ENCODE measurements at regions not wholly inside any gene's neighbourhood (a gene's known extent, or its start where the extent isn't known, plus 50 kb on each side); places are given as distances from the start of the nearest gene placed in this dataset.

GRCh38 chrX:125713633-125714032, 394.0 kb downstream of the TEX13C start:
- Histone ChIP-seq H2AFZ (ENCODE audit: low read length) (no peak overlapping the region), H3K14ac (ENCODE audit: low read length) (no peak overlapping the region), H3K23ac (ENCODE audit: low read depth, low read length, poor library complexity) (no peak overlapping the region), H3K4ac (ENCODE audit: low read length) (no peak overlapping the region), H3K9ac (ENCODE audit: low read depth, low read length, poor library complexity) (no peak overlapping the region), H3K4me3 (ENCODE audit: low read length in 2 of 2) (no peak overlapping the region), H2AK5ac (ENCODE audit: low read depth, low read length) (no peak overlapping the region), H3K4me1 (ENCODE audit: control insufficient read depth in 2 of 2, insufficient read depth in 1 of 2, low read depth in 1 of 2, low read length in 2 of 2) (peaks cover 0 to 3% of the 10 kb centered on the region in 2 donors), H2BK15ac (ENCODE audit: low read length) (no peak overlapping the region), H2BK120ac (ENCODE audit: low read depth, low read length) (no peak overlapping the region), H3K27me3 (ENCODE audit: control insufficient read depth in 3 of 3, insufficient read depth in 3 of 3, low read depth in 1 of 3, low read length in 3 of 3) (no peaks in the 10 kb centered on the region), H3K27ac (replicated peaks; ENCODE audit: low read length) (no peak overlapping the region), H3K36me3 (replicated peaks in 1 of 2; ENCODE audit: control insufficient read depth in 2 of 2, insufficient read depth in 2 of 2, low read length in 2 of 2) (no peaks in the 10 kb centered on the region), H4K8ac (ENCODE audit: low read depth, low read length) (no peak overlapping the region), H3K4me2 (ENCODE audit: insufficient read depth, low read length, poor library complexity, severe bottlenecking) (no peak overlapping the region), H3K18ac (ENCODE audit: low read length) (no peak overlapping the region), H3K79me1 (ENCODE audit: low read depth, low read length) (no peaks in the 10 kb centered on the region), H4K91ac (ENCODE audit: low read depth, low read length, poor library complexity) (no peak overlapping the region), H2BK5ac (ENCODE audit: low read length) (no peak overlapping the region), H2BK12ac (ENCODE audit: low read length) (no peak overlapping the region), H3K9me3 (replicated peaks in 1 of 2; ENCODE audit: control insufficient read depth in 2 of 2, insufficient read depth in 1 of 2, low read depth in 1 of 2, low read length in 2 of 2) (no peaks in the 10 kb centered on the region)
- DNase-seq (ENCODE audit: low spot score), result no peak
- WGBS, 2 donors (ENCODE audit: extremely low coverage in 2 of 2, insufficient read length in 2 of 2, insufficient replicate concordance in 1 of 2), result no CpG with 5 or more reads among the region's 3 CpGs

GRCh38 chrX:125727117-125727516, 407.4 kb downstream of the TEX13C start:
- H3K23ac ChIP-seq (ENCODE audit: low read depth, low read length, poor library complexity), result no peak overlapping the region
- no peaks in the 10 kb centered on the region for H3K27me3 ChIP-seq (ENCODE audit: control insufficient read depth in 3 of 3, insufficient read depth in 3 of 3, low read depth in 1 of 3, low read length in 3 of 3)
- WGBS, 2 donors (ENCODE audit: extremely low coverage in 2 of 2, insufficient read length in 2 of 2, insufficient replicate concordance in 1 of 2), result no CpG with 5 or more reads among the region's 3 CpGs

GRCh38 chrX:125736008-125736729, 416.5 kb downstream of the TEX13C start:
- H3K18ac ChIP-seq (ENCODE audit: low read length), result no peak overlapping the region

More at GRCh38 chrX:125727117-125727516, 407.4 kb downstream of the TEX13C start:
- Histone ChIP-seq H3K4me3 (ENCODE audit: low read length in 2 of 2) (no peak overlapping the region), H3K4me1 (ENCODE audit: control insufficient read depth in 2 of 2, insufficient read depth in 1 of 2, low read depth in 1 of 2, low read length in 2 of 2) (no peaks in the 10 kb centered on the region), H4K91ac (ENCODE audit: low read depth, low read length, poor library complexity) (no peak overlapping the region), H4K8ac (ENCODE audit: low read depth, low read length) (no peak overlapping the region), H2BK5ac (ENCODE audit: low read length) (no peak overlapping the region), H3K18ac (ENCODE audit: low read length) (no peak overlapping the region), H3K36me3 (replicated peaks in 1 of 2; ENCODE audit: control insufficient read depth in 2 of 2, insufficient read depth in 2 of 2, low read length in 2 of 2) (no peaks in the 10 kb centered on the region), H2BK15ac (ENCODE audit: low read length) (no peak overlapping the region), H2AK5ac (ENCODE audit: low read depth, low read length) (no peak overlapping the region), H2BK120ac (ENCODE audit: low read depth, low read length) (no peak overlapping the region), H3K79me1 (ENCODE audit: low read depth, low read length) (no peaks in the 10 kb centered on the region), H3K9ac (ENCODE audit: low read depth, low read length, poor library complexity) (no peak overlapping the region), H3K4me2 (ENCODE audit: insufficient read depth, low read length, poor library complexity, severe bottlenecking) (no peak overlapping the region), H3K14ac (ENCODE audit: low read length) (no peak overlapping the region), H3K4ac (ENCODE audit: low read length) (no peak overlapping the region), H2BK12ac (ENCODE audit: low read length) (no peak overlapping the region), H3K27ac (replicated peaks; ENCODE audit: low read length) (no peak overlapping the region), H2AFZ (ENCODE audit: low read length) (no peak overlapping the region), H3K9me3 (replicated peaks in 1 of 2; ENCODE audit: control insufficient read depth in 2 of 2, insufficient read depth in 1 of 2, low read depth in 1 of 2, low read length in 2 of 2) (no peaks in the 10 kb centered on the region)
- DNase-seq (ENCODE audit: low spot score), result no peak

GRCh38 chrX:125742811-125743210, 423.1 kb downstream of the TEX13C start:
- Histone ChIP-seq H3K4ac (ENCODE audit: low read length) (no peak overlapping the region), H3K27me3 (ENCODE audit: control insufficient read depth in 3 of 3, insufficient read depth in 3 of 3, low read depth in 1 of 3, low read length in 3 of 3) (no peaks in the 10 kb centered on the region), H3K14ac (ENCODE audit: low read length) (no peak overlapping the region), H2BK120ac (ENCODE audit: low read depth, low read length) (no peak overlapping the region), H2AK5ac (ENCODE audit: low read depth, low read length) (no peak overlapping the region), H3K79me1 (ENCODE audit: low read depth, low read length) (no peaks in the 10 kb centered on the region), H2BK15ac (ENCODE audit: low read length) (no peak overlapping the region), H2BK12ac (ENCODE audit: low read length) (no peak overlapping the region), H3K18ac (ENCODE audit: low read length) (no peak overlapping the region), H3K9me3 (replicated peaks in 1 of 2; ENCODE audit: control insufficient read depth in 2 of 2, insufficient read depth in 1 of 2, low read depth in 1 of 2, low read length in 2 of 2) (no peaks in the 10 kb centered on the region), H3K4me1 (ENCODE audit: control insufficient read depth in 2 of 2, insufficient read depth in 1 of 2, low read depth in 1 of 2, low read length in 2 of 2) (no peaks in the 10 kb centered on the region), H3K9ac (ENCODE audit: low read depth, low read length, poor library complexity) (no peak overlapping the region), H3K4me3 (ENCODE audit: low read length in 2 of 2) (no peak overlapping the region), H4K91ac (ENCODE audit: low read depth, low read length, poor library complexity) (no peak overlapping the region), H3K36me3 (replicated peaks in 1 of 2; ENCODE audit: control insufficient read depth in 2 of 2, insufficient read depth in 2 of 2, low read length in 2 of 2) (no peaks in the 10 kb centered on the region), H4K8ac (ENCODE audit: low read depth, low read length) (no peak overlapping the region), H2AFZ (ENCODE audit: low read length) (no peak overlapping the region), H3K23ac (ENCODE audit: low read depth, low read length, poor library complexity) (no peak overlapping the region), H2BK5ac (ENCODE audit: low read length) (no peak overlapping the region), H3K27ac (replicated peaks; ENCODE audit: low read length) (no peak overlapping the region), H3K4me2 (ENCODE audit: insufficient read depth, low read length, poor library complexity, severe bottlenecking) (no peak overlapping the region)
- DNase-seq (ENCODE audit: low spot score), result no peak

More at GRCh38 chrX:125736008-125736729, 416.5 kb downstream of the TEX13C start:
- H2BK15ac ChIP-seq (ENCODE audit: low read length), result no peak overlapping the region
- no peak overlapping the region for H2BK5ac ChIP-seq (ENCODE audit: low read length)
- no peak overlapping the region for H3K14ac ChIP-seq (ENCODE audit: low read length)
- H3K27ac ChIP-seq (replicated peaks; ENCODE audit: low read length), result no peak overlapping the region
- no peak overlapping the region for H3K4me3 ChIP-seq (ENCODE audit: low read length in 2 of 2)
- H4K91ac ChIP-seq (ENCODE audit: low read depth, low read length, poor library complexity), result no peak overlapping the region
- H3K9me3 ChIP-seq (replicated peaks in 1 of 2; ENCODE audit: control insufficient read depth in 2 of 2, insufficient read depth in 1 of 2, low read depth in 1 of 2, low read length in 2 of 2), result no peaks in the 10 kb centered on the region
- H3K27me3 ChIP-seq (ENCODE audit: control insufficient read depth in 3 of 3, insufficient read depth in 3 of 3, low read depth in 1 of 3, low read length in 3 of 3), result no peaks in the 10 kb centered on the region
- no peaks in the 10 kb centered on the region for H3K79me1 ChIP-seq (ENCODE audit: low read depth, low read length)
- no peak overlapping the region for H3K9ac ChIP-seq (ENCODE audit: low read depth, low read length, poor library complexity)
- H3K4me2 ChIP-seq (ENCODE audit: insufficient read depth, low read length, poor library complexity, severe bottlenecking), result no peak overlapping the region
- H2BK12ac ChIP-seq (ENCODE audit: low read length), result no peak overlapping the region
- no peak overlapping the region for H3K23ac ChIP-seq (ENCODE audit: low read depth, low read length, poor library complexity)
- H4K8ac ChIP-seq (ENCODE audit: low read depth, low read length), result no peak overlapping the region
- H3K4me1 ChIP-seq (ENCODE audit: control insufficient read depth in 2 of 2, insufficient read depth in 1 of 2, low read depth in 1 of 2, low read length in 2 of 2), result no peaks in the 10 kb centered on the region
- no peak overlapping the region for H2AK5ac ChIP-seq (ENCODE audit: low read depth, low read length)
- no peak overlapping the region for H2AFZ ChIP-seq (ENCODE audit: low read length)
- no peaks in the 10 kb centered on the region for H3K36me3 ChIP-seq (replicated peaks in 1 of 2; ENCODE audit: control insufficient read depth in 2 of 2, insufficient read depth in 2 of 2, low read length in 2 of 2)
- H2BK120ac ChIP-seq (ENCODE audit: low read depth, low read length), result no peak overlapping the region
- no peak for DNase-seq (ENCODE audit: low spot score)
- no CpG with 5 or more reads among the region's 6 CpGs for WGBS, 2 donors (ENCODE audit: extremely low coverage in 2 of 2, insufficient read length in 2 of 2, insufficient replicate concordance in 1 of 2)
- H3K4ac ChIP-seq (ENCODE audit: low read length), result no peak overlapping the region
